ENCODE measurements at regions not wholly inside any gene's neighbourhood (a gene's known extent, or its start where the extent isn't known, plus 50 kb on each side); places are given as distances from the start of the nearest gene placed in this dataset.
"Not testable (repeated sequence)": the region's sequence is repeated elsewhere in the genome, so short reads cannot be mapped to it uniquely, and the experiment has no call there.

DNA sequence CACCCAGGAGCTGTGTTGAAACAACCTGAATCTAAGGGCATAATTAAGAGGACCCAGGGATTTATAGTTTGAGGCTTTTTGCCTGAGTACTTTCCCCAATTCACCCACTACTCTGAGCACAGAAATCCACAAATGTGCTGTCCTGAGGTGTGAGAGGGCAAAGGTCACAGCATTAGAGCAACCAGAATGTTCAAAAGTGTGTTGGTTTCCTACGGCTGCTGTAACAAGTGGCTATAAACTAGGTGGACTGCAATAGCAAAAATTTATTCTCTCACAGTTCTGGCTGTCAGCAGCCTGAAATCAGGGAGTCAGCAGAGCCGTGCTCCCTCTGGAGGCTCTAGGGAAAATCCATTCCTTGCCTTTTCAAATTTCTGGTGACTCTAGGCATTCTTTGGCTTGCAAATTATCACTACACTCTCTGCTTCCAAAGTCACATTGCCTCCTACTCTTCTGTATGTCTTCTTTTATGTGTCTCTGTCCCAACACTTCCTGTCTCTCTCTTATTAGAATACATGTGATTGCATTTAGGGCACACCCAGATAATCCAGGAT lies 91.4 kb upstream of the TACR1 start:
- no peak overlapping the region for H2BK15ac ChIP-seq (ENCODE audit: low read length)
- no peaks in the 10 kb centered on the region for H3K36me3 ChIP-seq (replicated peaks in 1 of 2; ENCODE audit: control insufficient read depth in 2 of 2, insufficient read depth in 2 of 2, low read length in 2 of 2)
- no peak overlapping the region for H2BK120ac ChIP-seq (ENCODE audit: low read depth, low read length)
- H3K4me2 ChIP-seq (ENCODE audit: insufficient read depth, low read length, poor library complexity, severe bottlenecking): no peak overlapping the region
- no peak overlapping the region for H3K23ac ChIP-seq (ENCODE audit: low read depth, low read length, poor library complexity)
- no peak overlapping the region for H3K14ac ChIP-seq (ENCODE audit: low read length)
- no peak overlapping the region for H3K4ac ChIP-seq (ENCODE audit: low read length)
- no peak overlapping the region for H3K27ac ChIP-seq (replicated peaks; ENCODE audit: low read length)
- no peak overlapping the region for H2AFZ ChIP-seq (ENCODE audit: low read length)
- H3K9ac ChIP-seq (ENCODE audit: low read depth, low read length, poor library complexity): no peak overlapping the region
- no peaks in the 10 kb centered on the region for H3K27me3 ChIP-seq (ENCODE audit: control insufficient read depth in 3 of 3, insufficient read depth in 3 of 3, low read depth in 1 of 3, low read length in 3 of 3)
- no peak overlapping the region for H3K18ac ChIP-seq (ENCODE audit: low read length)
- H3K4me3 ChIP-seq (ENCODE audit: low read length in 2 of 2): no peak overlapping the region
- no peaks in the 10 kb centered on the region for H3K4me1 ChIP-seq (ENCODE audit: control insufficient read depth in 2 of 2, insufficient read depth in 1 of 2, low read depth in 1 of 2, low read length in 2 of 2)
- H4K91ac ChIP-seq (ENCODE audit: low read depth, low read length, poor library complexity): no peak overlapping the region
- no CpG with 5 or more reads among the region's 2 CpGs for WGBS, 2 donors (ENCODE audit: extremely low coverage in 2 of 2, insufficient read length in 2 of 2, insufficient replicate concordance in 1 of 2)
- H3K79me1 ChIP-seq (ENCODE audit: low read depth, low read length): peaks cover 2% of the 10 kb centered on the region
- no peak for DNase-seq (ENCODE audit: low spot score)
- H2BK12ac ChIP-seq (ENCODE audit: low read length): no peak overlapping the region
- H3K9me3 ChIP-seq (replicated peaks in 1 of 2; ENCODE audit: control insufficient read depth in 2 of 2, insufficient read depth in 1 of 2, low read depth in 1 of 2, low read length in 2 of 2): no peaks in the 10 kb centered on the region
- no peak overlapping the region for H4K8ac ChIP-seq (ENCODE audit: low read depth, low read length)
- no peak overlapping the region for H2BK5ac ChIP-seq (ENCODE audit: low read length)
- no peak overlapping the region for H2AK5ac ChIP-seq (ENCODE audit: low read depth, low read length)

DNA sequence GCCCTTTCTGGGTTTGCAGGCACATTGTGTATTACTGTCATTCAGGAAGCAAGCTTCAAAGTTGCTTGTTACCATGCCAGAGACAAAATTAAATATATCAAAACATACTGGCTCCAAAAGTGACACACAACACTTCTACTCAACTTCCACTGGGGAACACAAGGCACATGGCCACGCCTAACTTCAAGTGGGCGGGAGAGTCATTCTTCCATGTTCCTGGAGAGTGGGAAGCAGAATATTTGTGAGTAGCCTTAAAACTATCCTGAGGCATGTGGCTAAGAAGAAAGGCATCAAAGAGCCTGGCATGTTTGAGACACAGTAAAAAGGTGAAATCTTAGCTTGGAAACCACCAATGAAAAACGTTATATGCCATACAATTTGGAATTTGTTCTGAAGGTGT lies 90.5 kb upstream of the TACR1 start:
- Histone ChIP-seq H2BK15ac (ENCODE audit: low read length) (no peak overlapping the region), H3K4me1 (ENCODE audit: control insufficient read depth in 2 of 2, insufficient read depth in 1 of 2, low read depth in 1 of 2, low read length in 2 of 2) (no peaks in the 10 kb centered on the region), H2AFZ (ENCODE audit: low read length) (no peak overlapping the region), H3K27me3 (ENCODE audit: control insufficient read depth in 3 of 3, insufficient read depth in 3 of 3, low read depth in 1 of 3, low read length in 3 of 3) (no peaks in the 10 kb centered on the region), H3K4me3 (ENCODE audit: low read length in 2 of 2) (no peak overlapping the region), H3K36me3 (replicated peaks in 1 of 2; ENCODE audit: control insufficient read depth in 2 of 2, insufficient read depth in 2 of 2, low read length in 2 of 2) (no peaks in the 10 kb centered on the region), H2BK5ac (ENCODE audit: low read length) (no peak overlapping the region), H3K9ac (ENCODE audit: low read depth, low read length, poor library complexity) (no peak overlapping the region), H2BK12ac (ENCODE audit: low read length) (no peak overlapping the region), H2AK5ac (ENCODE audit: low read depth, low read length) (no peak overlapping the region), H4K8ac (ENCODE audit: low read depth, low read length) (no peak overlapping the region), H3K27ac (replicated peaks; ENCODE audit: low read length) (no peak overlapping the region), H4K91ac (ENCODE audit: low read depth, low read length, poor library complexity) (no peak overlapping the region), H3K9me3 (replicated peaks in 1 of 2; ENCODE audit: control insufficient read depth in 2 of 2, insufficient read depth in 1 of 2, low read depth in 1 of 2, low read length in 2 of 2) (no peaks in the 10 kb centered on the region), H3K23ac (ENCODE audit: low read depth, low read length, poor library complexity) (no peak overlapping the region), H2BK120ac (ENCODE audit: low read depth, low read length) (no peak overlapping the region), H3K79me1 (ENCODE audit: low read depth, low read length) (peaks cover 2% of the 10 kb centered on the region), H3K4me2 (ENCODE audit: insufficient read depth, low read length, poor library complexity, severe bottlenecking) (no peak overlapping the region), H3K14ac (ENCODE audit: low read length) (no peak overlapping the region), H3K18ac (ENCODE audit: low read length) (no peak overlapping the region), H3K4ac (ENCODE audit: low read length) (no peak overlapping the region)
- WGBS, 2 donors (ENCODE audit: extremely low coverage in 2 of 2, insufficient read length in 2 of 2, insufficient replicate concordance in 1 of 2): no CpG with 5 or more reads among the region's 3 CpGs
- no peak for DNase-seq (ENCODE audit: low spot score)

DNA sequence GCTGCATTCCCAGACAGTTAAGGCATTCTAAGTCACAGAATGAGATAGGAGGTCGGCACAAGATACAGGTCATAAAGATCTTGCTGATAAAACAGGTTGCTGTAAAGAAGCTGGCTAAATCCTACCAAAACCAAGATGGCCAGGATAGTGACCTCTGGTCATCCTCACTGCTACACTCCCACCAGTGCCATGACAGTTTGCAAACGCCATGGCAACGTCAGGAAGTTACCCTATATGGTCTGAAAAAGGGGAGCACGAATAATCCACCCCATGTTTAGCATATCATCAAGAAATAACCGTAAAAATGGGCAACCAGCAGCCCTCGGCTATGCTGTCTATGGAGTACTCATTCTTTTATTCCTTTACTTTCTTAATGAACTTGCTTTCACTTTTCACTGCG lies 89.9 kb upstream of the TACR1 start:
- H3K79me1 ChIP-seq (ENCODE audit: low read depth, low read length); H2AK5ac ChIP-seq (ENCODE audit: low read depth, low read length); H3K9me3 ChIP-seq (replicated peaks in 1 of 2; ENCODE audit: control insufficient read depth in 2 of 2, insufficient read depth in 1 of 2, low read depth in 1 of 2, low read length in 2 of 2); H3K27ac ChIP-seq (replicated peaks; ENCODE audit: low read length); H2AFZ ChIP-seq (ENCODE audit: low read length); H3K4me3 ChIP-seq (ENCODE audit: low read length in 2 of 2); H3K36me3 ChIP-seq (replicated peaks in 1 of 2; ENCODE audit: control insufficient read depth in 2 of 2, insufficient read depth in 2 of 2, low read length in 2 of 2); H2BK5ac ChIP-seq (ENCODE audit: low read length); H4K91ac ChIP-seq (ENCODE audit: low read depth, low read length, poor library complexity); H2BK120ac ChIP-seq (ENCODE audit: low read depth, low read length); H4K8ac ChIP-seq (ENCODE audit: low read depth, low read length); H3K4me1 ChIP-seq (ENCODE audit: control insufficient read depth in 2 of 2, insufficient read depth in 1 of 2, low read depth in 1 of 2, low read length in 2 of 2); H2BK15ac ChIP-seq (ENCODE audit: low read length); H3K14ac ChIP-seq (ENCODE audit: low read length); DNase-seq (ENCODE audit: low spot score); H3K4ac ChIP-seq (ENCODE audit: low read length); H3K23ac ChIP-seq (ENCODE audit: low read depth, low read length, poor library complexity); H3K4me2 ChIP-seq (ENCODE audit: insufficient read depth, low read length, poor library complexity, severe bottlenecking); H3K27me3 ChIP-seq (ENCODE audit: control insufficient read depth in 3 of 3, insufficient read depth in 3 of 3, low read depth in 1 of 3, low read length in 3 of 3); H3K9ac ChIP-seq (ENCODE audit: low read depth, low read length, poor library complexity); H2BK12ac ChIP-seq (ENCODE audit: low read length); H3K18ac ChIP-seq (ENCODE audit: low read length): not testable (repeated sequence)
- WGBS, 2 donors (ENCODE audit: extremely low coverage in 2 of 2, insufficient read length in 2 of 2, insufficient replicate concordance in 1 of 2): no CpG with 5 or more reads among the region's 7 CpGs

DNA sequence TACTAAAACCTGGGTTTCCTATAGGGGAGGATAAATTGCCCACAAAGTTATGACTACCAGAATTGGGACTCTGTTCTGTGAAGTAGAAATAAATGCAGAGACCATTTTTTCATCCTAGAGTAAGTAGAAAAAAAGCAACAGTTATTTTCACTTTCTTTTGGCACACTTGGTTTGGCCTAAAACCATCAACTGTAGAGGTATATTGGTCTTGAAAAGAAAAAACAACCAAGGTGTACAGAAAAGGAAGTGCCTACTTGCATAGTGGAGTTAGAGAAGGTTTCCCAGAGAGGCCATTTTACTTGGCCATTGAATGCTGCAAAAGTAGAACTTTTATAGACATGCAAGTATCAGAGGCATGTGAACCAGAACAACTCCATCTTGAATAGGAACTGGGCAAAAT lies 89.4 kb upstream of the TACR1 start:
- H2BK120ac ChIP-seq (ENCODE audit: low read depth, low read length): no peak overlapping the region
- no peak overlapping the region for H2AFZ ChIP-seq (ENCODE audit: low read length)
- no peak overlapping the region for H2BK5ac ChIP-seq (ENCODE audit: low read length)
- no peaks in the 10 kb centered on the region for H3K4me1 ChIP-seq (ENCODE audit: control insufficient read depth in 2 of 2, insufficient read depth in 1 of 2, low read depth in 1 of 2, low read length in 2 of 2)
- no peak overlapping the region for H3K4me2 ChIP-seq (ENCODE audit: insufficient read depth, low read length, poor library complexity, severe bottlenecking)
- H3K79me1 ChIP-seq (ENCODE audit: low read depth, low read length): peaks cover 2% of the 10 kb centered on the region
- H3K9ac ChIP-seq (ENCODE audit: low read depth, low read length, poor library complexity): no peak overlapping the region
- H3K27me3 ChIP-seq (ENCODE audit: control insufficient read depth in 3 of 3, insufficient read depth in 3 of 3, low read depth in 1 of 3, low read length in 3 of 3): no peaks in the 10 kb centered on the region
- no peak overlapping the region for H3K27ac ChIP-seq (replicated peaks; ENCODE audit: low read length)
- H3K23ac ChIP-seq (ENCODE audit: low read depth, low read length, poor library complexity): no peak overlapping the region
- no peaks in the 10 kb centered on the region for H3K36me3 ChIP-seq (replicated peaks in 1 of 2; ENCODE audit: control insufficient read depth in 2 of 2, insufficient read depth in 2 of 2, low read length in 2 of 2)
- DNase-seq (ENCODE audit: low spot score): no peak
- H2AK5ac ChIP-seq (ENCODE audit: low read depth, low read length): no peak overlapping the region
- H3K9me3 ChIP-seq (replicated peaks in 1 of 2; ENCODE audit: control insufficient read depth in 2 of 2, insufficient read depth in 1 of 2, low read depth in 1 of 2, low read length in 2 of 2): no peaks in the 10 kb centered on the region
- H3K18ac ChIP-seq (ENCODE audit: low read length): no peak overlapping the region
- H3K4me3 ChIP-seq (ENCODE audit: low read length in 2 of 2): no peak overlapping the region
- H2BK15ac ChIP-seq (ENCODE audit: low read length): no peak overlapping the region
- no peak overlapping the region for H3K14ac ChIP-seq (ENCODE audit: low read length)
- no peak overlapping the region for H4K8ac ChIP-seq (ENCODE audit: low read depth, low read length)
- H2BK12ac ChIP-seq (ENCODE audit: low read length): no peak overlapping the region
- H3K4ac ChIP-seq (ENCODE audit: low read length): no peak overlapping the region
- no peak overlapping the region for H4K91ac ChIP-seq (ENCODE audit: low read depth, low read length, poor library complexity)
